ENCODE measurements at regions not wholly inside any gene's neighbourhood (a gene's known extent, or its start where the extent isn't known, plus 50 kb on each side); places are given as distances from the start of the nearest gene placed in this dataset.
A peak's percentile ranks its signal among the peaks of the same experiment; 100 is the strongest.

DNA sequence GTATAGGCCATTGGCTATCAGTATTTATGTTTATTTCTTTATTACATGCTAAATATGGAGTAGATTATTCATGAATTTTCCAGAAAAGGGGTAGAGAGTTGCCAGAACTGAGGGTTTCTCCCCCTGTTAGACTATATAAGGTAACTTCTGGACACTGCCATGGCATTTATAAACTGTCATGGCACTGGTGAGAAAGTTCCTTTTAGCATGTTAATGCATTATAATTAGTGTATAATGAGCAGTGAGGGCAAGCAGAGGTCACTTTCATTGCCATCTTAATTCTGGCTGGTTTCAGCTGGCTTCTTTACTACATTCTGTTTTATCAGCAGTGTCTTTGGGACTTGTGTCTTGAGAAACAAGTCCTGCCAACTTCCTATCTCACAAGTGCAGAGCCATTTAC, 220.0 kb upstream of the CNR1 start:
- no peak for DNase-seq (ENCODE audit: low read depth)

DNA sequence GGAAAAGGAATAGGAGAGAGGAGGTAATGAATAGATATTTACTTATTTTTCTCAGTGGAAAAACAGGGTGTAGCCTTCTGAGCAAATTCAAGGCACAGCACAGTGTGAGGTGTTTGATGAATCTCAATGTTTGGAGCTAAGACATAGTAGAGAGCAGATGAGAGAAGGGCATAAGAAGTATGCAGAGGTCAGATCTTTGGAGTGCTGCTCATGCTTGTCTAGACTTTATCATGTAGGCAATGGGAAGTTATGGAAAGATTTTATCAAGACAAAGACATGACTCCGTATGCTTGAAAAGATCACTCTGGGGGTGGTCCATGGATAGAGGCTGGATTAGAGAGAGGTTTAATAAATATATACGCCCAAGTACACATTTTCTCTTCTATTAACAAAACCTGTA, 217.0 kb upstream of the CNR1 start:
- DNase-seq (ENCODE audit: low read depth), result no peak

DNA sequence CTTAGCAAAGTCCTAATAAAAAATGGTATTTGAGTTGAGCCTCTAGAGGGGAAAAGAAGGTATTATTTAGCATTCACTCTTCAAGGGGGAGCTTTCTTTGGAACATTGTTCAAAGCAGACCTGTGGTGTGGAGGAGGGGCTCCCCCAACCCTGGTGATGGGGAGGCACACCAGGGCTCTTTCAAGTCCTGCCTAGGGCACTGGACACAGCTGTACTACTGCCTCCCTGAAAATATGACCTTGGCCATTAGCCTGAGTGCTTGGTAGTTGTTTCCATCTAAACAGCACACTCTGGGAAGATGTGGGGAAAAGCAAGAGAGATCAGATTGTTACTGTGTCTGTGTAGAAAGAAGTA, 215.1 kb upstream of the CNR1 start:
- DNase-seq (ENCODE audit: low read depth), result no peak

DNA sequence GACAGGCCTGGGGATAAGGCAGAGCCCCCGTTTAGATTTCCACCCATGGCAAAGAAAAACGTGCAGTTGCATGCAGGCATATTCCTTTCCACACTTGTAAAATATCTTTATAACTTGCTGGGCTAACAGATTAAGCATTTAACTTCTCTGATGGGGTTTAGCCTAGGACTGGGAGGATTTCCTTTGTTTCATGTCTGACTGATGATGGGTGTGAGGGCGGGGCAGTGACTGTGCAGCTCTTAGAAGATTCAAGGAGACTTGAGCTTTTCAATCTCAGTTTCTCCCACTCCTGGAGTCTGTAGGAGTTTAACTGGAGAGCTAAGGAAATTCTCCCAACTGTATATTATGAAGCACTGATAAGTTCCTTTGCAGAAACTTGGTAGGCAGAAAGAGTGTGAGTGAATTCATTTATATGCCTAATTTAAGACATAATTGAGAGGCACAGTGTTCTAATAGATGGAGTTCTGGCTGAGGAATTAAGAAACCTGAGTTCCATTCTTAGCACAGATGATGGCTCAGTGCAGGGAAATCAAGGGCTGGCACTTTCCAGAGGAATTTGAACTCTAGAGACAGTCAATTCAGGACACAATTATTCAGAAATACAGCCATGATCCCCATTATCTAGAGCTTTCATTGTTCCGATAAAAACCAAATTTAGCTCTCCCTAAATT, 214.6 kb upstream of the CNR1 start:
- DNase-seq (ENCODE audit: low read depth), result no peak

DNA sequence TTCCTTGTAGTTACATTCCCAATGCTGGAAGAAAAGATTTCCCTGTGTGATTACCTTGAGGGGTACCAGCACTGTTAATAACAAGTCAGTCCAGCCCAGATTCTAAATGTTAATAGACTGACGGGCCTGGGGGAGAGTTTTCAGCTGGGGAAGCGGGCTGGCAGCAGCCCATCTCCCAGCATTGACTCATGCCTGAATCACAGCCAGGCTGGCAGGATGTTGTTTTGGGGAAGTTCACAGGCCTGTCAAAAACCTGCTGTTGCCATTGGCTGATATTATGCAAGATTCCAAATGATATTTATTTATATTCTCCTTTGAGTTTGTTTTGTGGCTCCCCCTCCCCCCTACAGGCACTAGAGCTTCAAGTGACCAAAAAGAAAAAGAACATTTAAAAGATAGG, 213.9 kb upstream of the CNR1 start:
- peak; percentile 29 for DNase-seq (ENCODE audit: low read depth)

DNA sequence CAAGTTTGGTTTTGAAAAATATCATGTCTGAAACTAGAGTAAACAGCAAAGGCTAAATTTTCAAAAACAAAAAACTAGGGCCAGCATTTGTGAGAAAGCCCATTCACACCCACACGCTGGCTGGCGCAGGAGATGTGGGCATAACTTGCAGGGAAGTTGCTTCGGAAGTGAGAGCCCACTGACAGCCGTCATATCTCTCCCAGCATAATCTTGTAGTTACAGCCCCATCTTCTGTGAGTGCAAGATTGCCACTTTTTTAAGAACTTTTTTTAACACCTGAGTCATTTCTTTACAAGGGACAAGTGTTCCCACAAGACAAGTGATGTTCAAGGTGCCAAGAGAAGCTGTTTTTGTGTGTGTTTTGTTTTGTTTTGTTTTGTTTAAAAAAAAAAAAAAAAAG, 212.5 kb upstream of the CNR1 start:
- DNase-seq (ENCODE audit: low read depth), result no peak

DNA sequence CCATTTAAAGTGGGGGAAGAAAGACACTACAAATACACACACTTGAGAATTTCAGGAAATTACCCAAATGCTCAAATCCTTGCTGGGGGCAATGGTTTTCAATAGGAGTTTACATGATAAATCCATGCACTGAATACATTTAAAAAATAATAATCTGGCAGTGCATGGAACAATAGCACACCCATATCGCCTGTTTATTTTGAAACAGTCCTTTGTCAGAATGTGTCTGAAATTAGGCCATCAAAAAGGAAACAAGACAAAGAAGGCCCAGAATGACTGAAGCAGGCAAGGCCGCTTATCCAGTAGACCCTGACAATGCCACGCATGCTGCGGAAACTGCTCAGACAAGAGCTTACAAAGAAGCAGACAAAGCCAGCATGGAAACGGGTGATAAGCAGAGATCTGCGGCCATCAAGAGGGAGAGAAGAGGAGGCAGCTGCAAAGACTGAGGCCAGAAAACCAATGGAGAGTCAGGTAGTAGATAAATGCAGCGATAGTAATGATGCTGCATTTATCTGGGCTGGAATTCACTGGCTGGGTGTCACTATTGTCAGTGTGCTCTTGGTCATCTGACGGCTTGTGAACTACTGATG, 211.9 kb upstream of the CNR1 start:
- no peak for DNase-seq (ENCODE audit: low read depth)

DNA sequence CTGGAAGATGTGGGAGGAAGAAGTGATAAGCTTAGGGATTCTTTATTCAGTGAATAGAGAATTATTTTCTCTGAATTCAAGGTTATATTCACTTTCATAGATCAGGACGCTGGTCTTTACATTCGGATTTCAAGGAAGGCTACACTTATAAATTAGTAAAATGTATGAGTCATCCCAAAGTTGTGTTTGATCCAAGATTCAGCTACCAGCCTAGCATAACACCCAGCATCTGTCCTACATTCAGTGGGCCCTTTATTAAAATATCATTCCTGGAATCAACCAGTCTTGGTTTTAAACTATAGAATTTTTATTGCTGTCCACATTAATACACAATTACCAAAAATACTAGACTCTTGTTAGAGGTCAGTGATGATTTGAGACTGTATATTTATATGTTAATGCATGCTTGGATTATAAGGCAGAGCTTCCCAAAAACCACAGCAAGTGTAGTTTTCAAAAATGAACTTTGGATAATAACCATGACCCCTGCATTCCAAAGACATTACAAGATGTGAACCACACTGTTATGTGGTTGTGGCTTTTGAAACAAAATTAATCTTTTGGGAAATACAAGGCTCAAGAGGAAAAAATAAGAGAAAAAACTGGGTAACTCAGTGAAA, 210.7 kb upstream of the CNR1 start:
- peak; percentile 54 for DNase-seq (ENCODE audit: low read depth)

DNA sequence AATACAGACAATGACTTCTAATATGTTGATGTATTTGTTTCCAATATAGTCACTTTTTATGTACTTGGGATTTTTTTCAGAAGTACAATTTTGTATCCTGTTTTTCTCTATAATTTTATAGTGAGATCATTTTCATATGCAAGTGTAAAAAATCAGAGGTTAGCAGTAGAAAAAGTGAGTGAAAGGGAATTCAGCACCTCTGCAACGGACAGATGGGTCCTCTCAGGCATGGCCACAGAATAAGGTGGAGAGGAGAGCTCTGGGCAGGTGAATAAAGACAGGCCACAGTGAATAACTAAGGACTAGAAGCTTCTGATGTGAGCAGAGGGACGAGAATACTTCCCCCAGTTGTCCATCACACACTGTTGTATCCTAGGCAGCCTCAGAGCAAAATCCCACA, 210.1 kb upstream of the CNR1 start:
- DNase-seq (ENCODE audit: low read depth), result no peak

DNA sequence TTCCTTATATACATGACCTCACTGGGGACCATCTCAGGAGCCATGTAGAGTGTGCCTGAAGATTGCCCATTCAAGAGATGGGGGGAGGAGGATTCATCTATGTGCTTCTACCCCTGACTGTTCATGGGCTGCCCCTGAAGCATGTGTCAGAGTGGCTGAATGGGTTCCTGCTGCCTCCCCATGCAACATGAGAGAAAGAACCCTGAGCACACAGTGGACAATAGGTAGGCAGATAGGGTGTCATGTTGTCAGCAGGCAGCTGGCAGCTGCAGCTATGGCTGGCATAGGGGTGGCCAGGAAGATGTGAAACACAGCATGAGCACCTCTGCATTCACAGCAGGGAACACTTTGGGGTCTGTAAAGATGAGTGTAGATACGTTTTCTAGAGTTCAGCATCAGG, 208.4 kb upstream of the CNR1 start:
- DNase-seq (ENCODE audit: low read depth), result no peak

DNA sequence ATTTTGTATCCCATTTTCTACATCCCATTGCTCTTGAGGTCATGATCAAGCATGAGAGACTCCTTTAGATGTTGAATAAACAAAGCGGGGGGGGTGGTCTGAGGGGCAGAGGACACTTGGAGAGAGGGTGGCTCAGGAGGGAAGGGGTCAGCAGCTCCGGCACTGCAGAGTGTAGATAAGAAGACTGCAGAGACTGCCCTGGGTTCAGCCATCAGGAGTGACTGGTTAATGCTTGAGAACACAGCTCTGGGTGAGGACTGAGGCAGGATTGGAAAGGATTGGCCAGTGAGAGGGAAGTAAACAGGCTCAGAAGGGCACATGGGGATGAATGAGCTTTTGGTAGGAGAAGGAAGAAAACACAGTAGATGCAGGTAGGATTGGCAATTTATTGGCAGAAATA, 205.3 kb upstream of the CNR1 start:
- no peak for DNase-seq (ENCODE audit: low read depth)

DNA sequence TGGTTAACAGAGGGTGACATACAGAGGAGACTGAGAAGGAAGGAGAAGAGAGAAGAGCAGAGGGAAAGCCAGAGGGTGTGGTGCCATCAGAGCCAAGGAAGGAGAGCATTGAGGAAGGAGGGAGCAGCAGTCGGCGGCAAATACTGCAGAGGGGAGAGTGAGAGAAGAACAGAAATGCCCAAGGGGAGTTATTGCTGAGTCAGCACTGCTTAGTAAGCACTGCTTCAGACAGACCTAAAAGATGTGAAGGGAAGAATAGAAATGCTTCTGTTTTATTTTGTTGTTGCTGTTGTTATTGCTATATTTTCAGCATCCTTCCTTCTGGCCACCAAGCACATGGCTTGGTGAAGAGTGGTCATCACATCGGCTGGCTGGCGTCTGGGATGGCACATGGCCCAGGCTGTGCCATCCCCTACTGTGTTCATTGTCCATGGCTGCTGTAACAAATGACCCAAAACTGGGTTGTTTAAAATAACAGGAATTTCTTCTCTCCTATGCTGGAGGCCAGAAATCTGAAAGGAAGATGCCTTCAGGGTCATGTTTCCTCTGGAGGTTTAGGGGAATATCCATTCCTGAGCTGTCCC, 204.1 kb upstream of the CNR1 start:
- DNase-seq (ENCODE audit: low read depth), result no peak

DNA sequence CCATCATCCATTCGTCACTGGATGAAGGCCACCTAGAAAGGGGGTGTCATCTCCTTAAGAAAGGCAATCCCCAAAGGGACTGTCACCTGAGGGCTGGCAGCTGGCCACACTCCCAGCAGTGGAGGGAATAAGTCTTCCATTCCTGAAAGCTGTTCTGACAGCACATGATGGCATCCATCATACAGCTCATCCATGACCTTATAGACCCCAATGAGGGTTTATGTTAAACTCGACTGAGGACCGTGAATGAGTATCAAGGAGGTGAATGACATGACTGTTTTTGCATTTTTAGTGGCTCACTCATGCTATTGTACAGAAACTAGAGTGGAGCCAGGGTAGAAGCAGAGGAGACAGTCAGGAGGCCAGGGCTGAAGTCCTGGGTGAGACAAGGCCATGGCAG, 203.1 kb upstream of the CNR1 start:
- DNase-seq (ENCODE audit: low read depth), result no peak

DNA sequence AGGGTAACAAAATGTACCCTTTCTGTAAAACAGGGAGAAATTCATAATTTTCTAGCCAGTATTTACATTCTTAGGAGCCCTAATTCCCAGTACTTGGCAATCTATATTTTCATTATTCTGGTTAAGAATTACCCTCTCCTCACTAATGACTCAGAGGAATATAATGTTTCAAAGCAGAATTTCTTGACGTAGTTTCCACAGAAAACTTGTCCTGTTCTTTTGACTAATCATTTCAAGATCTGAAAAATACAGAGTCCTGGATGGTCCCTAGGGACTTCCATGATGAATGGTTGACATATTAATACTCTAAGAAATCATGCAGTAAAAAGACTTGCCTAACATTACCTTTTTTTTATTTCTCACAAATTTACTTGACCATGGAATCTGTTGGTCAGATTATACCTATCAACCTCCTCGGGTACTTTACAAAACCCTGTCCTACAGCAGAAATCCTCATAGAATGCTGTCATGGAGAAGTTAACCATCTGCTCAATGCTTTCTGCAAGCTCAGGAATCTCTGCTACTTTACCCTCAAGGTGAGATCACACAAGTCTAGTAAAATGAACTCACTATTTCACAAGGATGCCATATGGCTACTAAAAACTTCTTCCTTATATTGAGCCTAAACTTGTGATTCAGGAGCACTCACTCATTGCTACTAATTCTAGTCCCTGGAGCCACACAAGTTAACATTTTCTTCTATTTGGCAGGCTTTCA, 202.1 kb upstream of the CNR1 start:
- DNase-seq (ENCODE audit: low read depth), result no peak

DNA sequence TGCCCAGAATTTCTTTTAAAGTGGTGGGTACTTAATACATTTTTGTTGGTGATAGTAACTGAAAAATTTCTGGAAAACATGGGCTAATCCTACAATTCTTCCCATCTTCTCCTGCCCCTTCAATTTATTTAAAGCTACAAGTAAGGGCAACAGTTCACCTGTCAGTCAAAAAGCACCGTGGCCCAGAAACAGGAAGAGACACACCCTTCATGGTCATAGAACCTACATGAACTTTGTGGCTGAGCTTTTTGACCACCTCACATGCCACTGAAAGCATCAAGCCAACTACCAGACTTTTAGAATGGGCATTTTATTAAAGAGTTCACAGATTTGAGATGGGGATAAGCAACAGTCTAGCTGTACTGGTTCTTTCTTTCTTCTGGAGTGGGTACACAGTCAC, 201.1 kb upstream of the CNR1 start:
- DNase-seq (ENCODE audit: low read depth), result no peak

DNA sequence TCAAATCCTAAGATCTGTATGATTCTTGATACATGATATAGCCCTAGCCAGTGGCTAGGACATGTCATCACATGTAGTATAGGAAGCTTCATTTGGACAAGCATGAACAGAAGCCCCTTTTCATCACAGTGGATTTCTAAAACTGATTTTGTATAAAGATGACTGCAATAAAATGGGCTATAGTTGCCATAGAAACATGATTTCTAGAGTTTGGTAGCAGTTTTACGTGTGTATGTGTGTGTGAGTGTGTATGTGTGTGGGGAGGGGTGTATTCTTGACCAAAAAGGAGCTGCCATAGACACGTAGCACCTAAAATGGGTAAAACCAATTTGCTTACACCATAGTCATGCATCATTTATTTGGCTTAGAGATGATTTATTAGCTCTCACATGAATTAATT, 200.5 kb upstream of the CNR1 start:
- DNase-seq (ENCODE audit: low read depth), result no peak

DNA sequence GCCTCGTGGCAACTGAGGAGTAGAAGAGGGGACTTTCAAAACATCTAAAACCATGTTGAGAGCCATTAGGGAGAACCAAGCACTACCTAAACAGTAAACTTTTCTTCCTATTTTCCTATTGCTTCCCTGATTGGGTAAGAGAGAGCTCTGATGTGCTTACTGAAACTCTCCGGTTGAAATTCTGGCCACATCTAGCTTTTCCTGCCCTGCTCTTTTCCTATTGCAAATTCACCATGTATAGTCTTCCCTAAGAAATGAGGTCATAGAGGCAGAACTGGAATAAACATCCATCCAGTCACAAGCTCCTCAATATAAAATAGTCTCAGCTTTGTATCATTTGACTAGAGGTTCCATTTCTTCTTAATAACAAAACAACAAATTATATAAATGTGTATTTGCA, 199.5 kb upstream of the CNR1 start:
- no peak for DNase-seq (ENCODE audit: low read depth)

DNA sequence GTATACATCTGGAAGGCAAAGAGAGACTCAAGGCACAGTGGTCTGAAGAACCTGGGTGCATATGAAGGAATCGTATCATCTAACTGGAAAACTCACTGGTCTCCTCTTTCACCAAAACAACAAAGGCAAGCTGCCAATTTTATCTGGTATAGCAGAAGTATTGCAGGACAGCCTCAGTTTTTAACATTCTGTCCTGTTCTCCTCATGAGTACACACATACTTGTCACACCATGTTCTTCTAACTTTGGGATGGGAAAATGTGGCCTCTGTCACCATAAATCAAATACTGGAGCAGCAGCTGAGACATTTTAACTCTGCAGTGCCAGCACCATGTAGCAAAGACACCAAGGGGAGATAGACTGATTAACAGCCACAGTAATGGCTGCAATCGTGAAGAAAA, 199.1 kb upstream of the CNR1 start:
- no peak for DNase-seq (ENCODE audit: low read depth)

DNA sequence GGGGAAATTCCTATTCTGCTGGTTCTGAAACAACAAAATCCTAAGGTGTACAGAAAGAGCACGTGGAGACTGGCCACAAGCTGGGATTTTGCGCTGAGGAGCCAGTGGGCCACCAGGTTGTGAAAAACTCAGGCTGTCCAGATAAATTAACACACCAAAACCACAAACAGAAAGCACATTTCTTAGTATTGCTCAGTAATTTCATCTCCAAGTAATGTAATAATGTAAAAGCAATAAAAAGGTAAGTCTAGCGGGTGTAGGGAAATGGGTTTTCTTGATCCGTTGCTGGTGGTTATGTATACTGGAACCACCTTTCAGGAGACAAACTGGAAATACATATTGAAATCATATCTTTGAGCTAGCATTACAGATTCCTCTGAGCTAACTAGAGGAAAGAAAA, 195.6 kb upstream of the CNR1 start:
- DNase-seq (ENCODE audit: low read depth), result no peak

DNA sequence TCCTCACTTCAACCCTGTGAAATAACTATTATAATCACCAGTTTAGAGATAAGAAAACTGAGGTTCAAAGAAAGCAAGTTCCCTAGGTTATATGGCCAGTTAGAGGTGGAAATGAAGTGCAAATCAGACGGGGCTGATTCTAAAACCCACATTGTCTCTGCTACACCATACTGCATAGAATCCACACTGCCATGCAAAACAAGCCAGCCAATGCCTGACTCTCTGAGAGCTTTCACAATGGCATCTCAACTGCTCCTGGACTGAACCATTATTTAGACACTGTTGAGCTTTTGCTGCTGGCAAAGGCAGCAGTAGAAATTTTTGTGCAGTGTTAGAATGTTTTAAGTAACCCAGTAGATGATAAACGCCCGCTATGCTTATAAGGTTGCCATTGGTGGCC, 195.2 kb upstream of the CNR1 start:
- no peak for DNase-seq (ENCODE audit: low read depth)

DNA sequence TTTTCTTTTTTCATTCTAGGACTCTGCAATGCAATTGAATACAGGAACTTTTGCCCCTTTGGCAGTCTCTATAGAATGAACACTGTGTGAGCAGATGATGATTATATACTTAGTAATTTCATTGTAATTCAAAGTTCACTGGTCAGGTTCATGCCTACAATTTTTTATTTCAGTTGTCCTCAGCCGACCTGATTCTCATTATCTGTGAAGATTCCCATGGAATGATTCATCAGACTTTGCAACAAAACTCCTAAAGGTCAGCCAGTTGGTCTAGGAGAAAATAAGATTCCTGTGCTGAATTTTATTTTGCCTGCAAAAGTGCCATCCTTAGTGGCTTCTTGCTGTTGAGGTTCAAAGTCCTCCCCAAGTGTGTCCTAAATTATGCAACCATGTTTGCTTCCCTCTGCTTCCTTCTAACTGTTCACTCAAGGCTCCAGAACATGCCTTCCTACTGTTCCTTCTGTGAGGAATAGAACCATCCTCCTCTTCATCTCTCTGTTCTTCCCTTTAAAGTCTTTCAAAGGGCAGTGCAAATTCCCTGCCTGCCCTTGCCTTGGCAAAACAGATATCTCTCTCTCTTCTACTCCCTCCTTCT, 194.2 kb upstream of the CNR1 start:
- no peak for DNase-seq (ENCODE audit: low read depth)

All from myocyte (in vitro differentiated cells).